Mammary epithelial cell (primary cell): ENCODE measurements at regions not wholly inside any gene's neighbourhood (a gene's known extent, or its start where the extent isn't known, plus 50 kb on each side); places are given as distances from the start of the nearest gene placed in this dataset.

Source experiments
- CTCF ChIP-seq, 2 donors: IDR thresholded peaks in 1 of 2; conservative IDR thresholded peaks in 1 of 2; 2 replicates each; pipeline ENCODE4 v1.5.1; 2011 to 2012; ENCODE audit warnings: inconsistent platforms in 2 of 2, low read length in 2 of 2, mild to moderate bottlenecking in 2 of 2, control low read depth in 1 of 2, low read depth in 1 of 2; ENCODE audit not compliant: insufficient read depth in 1 of 2; ENCODE audit errors: extremely low read depth in 1 of 2
- EZH2 ChIP-seq: IDR thresholded peaks from 2 replicates; pipeline ENCODE4 v1.6.1; 2012; ENCODE audit warnings: low read length, inconsistent platforms, borderline replicate concordance

GRCh38 chr9:126205845-126206498 lies 120.7 kb upstream of the MVB12B start:
- TF ChIP-seq CTCF (conservative IDR thresholded peaks at IDR 0.05 in 1 of 2, IDR thresholded peaks at IDR 0.05 in 1 of 2; ENCODE audit: extremely low read depth in 1 of 2, insufficient read depth in 1 of 2, low read depth in 1 of 2, low read length in 2 of 2) (no peak), EZH2 (no peak)
